Thyroid gland (tissue), 4 donors: ENCODE measurements at regions not wholly inside any gene's neighbourhood (a gene's known extent, or its start where the extent isn't known, plus 50 kb on each side); places are given as distances from the start of the nearest gene placed in this dataset.

Source experiments
- CTCF ChIP-seq, 6 experiments: fragments of 200-600 bp in 3 of 6; fragments of 450-650 bp in 3 of 6; sonication (generic) in 3 of 6; IDR thresholded peaks; one replicate each; pipeline ENCODE4 v1.5.1; 2016 to 2019; ENCODE audit warnings: antibody characterized with exemption in 6 of 6, mild to moderate bottlenecking in 2 of 6, inconsistent platforms in 1 of 6, moderate library complexity in 1 of 6
- POLR2A ChIP-seq, 2 donors: fragments of 450-650 bp; IDR thresholded peaks; one replicate each; pipeline ENCODE4 v1.6.1; 2017; ENCODE audit warnings: antibody characterized with exemption in 2 of 2, mild to moderate bottlenecking in 2 of 2, moderate library complexity in 1 of 2

GRCh38 chr2:39839261-39839848 is 60.3 kb upstream of the THUMPD2 start:
- TF ChIP-seq CTCF (IDR thresholded peaks at IDR 0.05) = no peak
- TF ChIP-seq POLR2A (IDR thresholded peaks at IDR 0.05) = no peak
